Right atrium auricular region (tissue), 2 donors: ENCODE measurements at regions not wholly inside any gene's neighbourhood (a gene's known extent, or its start where the extent isn't known, plus 50 kb on each side); places are given as distances from the start of the nearest gene placed in this dataset.

Experiments
- DNase-seq: peaks from one replicate; pipeline ENCODE4 v3.0.0-alpha.2; 2019; ENCODE audit warnings: low spot score
- H3K27ac ChIP-seq, 2 donors: fragments of 200-600 bp; sonication (generic); 1 replicate in 1 of 2; 2 replicates in 1 of 2; pipeline ENCODE4 v1.5.1; 2016 to 2019
- H3K27me3 ChIP-seq, 2 donors: fragments of 200-600 bp; sonication (generic); one replicate each; pipeline versions ENCODE4 v1.5.1 to v1.6.0; 2017 to 2019
- H3K36me3 ChIP-seq: fragments of 200-600 bp; sonication (generic); one replicate; pipeline ENCODE4 v1.5.1; 2016
- H3K4me1 ChIP-seq, 2 donors: fragments of 200-600 bp; sonication (generic); one replicate each; pipeline versions ENCODE4 v1.5.1 to v1.6.0; 2017 to 2019
- H3K4me3 ChIP-seq, 2 donors: fragments of 200-600 bp; sonication (generic); 1 replicate in 1 of 2; 2 replicates in 1 of 2; pipeline ENCODE4 v1.5.1; 2017 to 2019; ENCODE audit warnings: mild to moderate bottlenecking in 1 of 2, moderate library complexity in 1 of 2
- H3K9me3 ChIP-seq, 2 donors: fragments of 200-600 bp; sonication (generic); one replicate each; pipeline ENCODE4 v1.5.1; 2019
- CTCF ChIP-seq, 2 donors: fragments of 200-600 bp; sonication (generic); IDR thresholded peaks; one replicate each; pipeline ENCODE4 v1.5.1; 2019; ENCODE audit warnings: antibody characterized with exemption in 2 of 2

GRCh38 chr6:84524636-84525035, 239.8 kb downstream of the TBX18 start:
- Histone ChIP-seq H3K27ac (no peak overlapping the region), H3K27me3 (no peaks in the 10 kb centered on the region), H3K9me3 (no peaks in the 10 kb centered on the region), H3K4me3 (no peak overlapping the region), H3K36me3 (no peaks in the 10 kb centered on the region), H3K4me1 (no peaks in the 10 kb centered on the region)
- DNase-seq: no peak
- TF ChIP-seq CTCF (IDR thresholded peaks at IDR 0.05): no peak

- Histone ChIP-seq H3K9me3 (no peaks in the 10 kb centered on the region), H3K4me3 (no peak overlapping the region), H3K4me1 (no peaks in the 10 kb centered on the region), H3K27ac (no peak overlapping the region), H3K36me3 (no peaks in the 10 kb centered on the region), H3K27me3 (no peaks in the 10 kb centered on the region)
- no peak for DNase-seq
- no peak for TF ChIP-seq CTCF (IDR thresholded peaks at IDR 0.05)
Measured at GRCh38 chr6:84522135-84522549, 242.3 kb downstream of the TBX18 start.

GRCh38 chr6:84521511-84521910, 242.9 kb downstream of the TBX18 start:
- Histone ChIP-seq H3K36me3 (no peaks in the 10 kb centered on the region), H3K9me3 (no peaks in the 10 kb centered on the region), H3K4me1 (no peaks in the 10 kb centered on the region), H3K27me3 (no peaks in the 10 kb centered on the region), H3K4me3 (no peak overlapping the region), H3K27ac (no peak overlapping the region)
- DNase-seq: no peak
- TF ChIP-seq CTCF (IDR thresholded peaks at IDR 0.05): no peak

GRCh38 chr6:84517741-84518530, 246.5 kb downstream of the TBX18 start:
- no peaks in the 10 kb centered on the region for H3K4me1 ChIP-seq
- no peaks in the 10 kb centered on the region for H3K27me3 ChIP-seq
- no peak for TF ChIP-seq CTCF (IDR thresholded peaks at IDR 0.05)
- H3K4me3 ChIP-seq: no peak overlapping the region
- H3K9me3 ChIP-seq: no peaks in the 10 kb centered on the region
- DNase-seq: no peak
- H3K36me3 ChIP-seq: no peaks in the 10 kb centered on the region
- no peak overlapping the region for H3K27ac ChIP-seq

- no peak for TF ChIP-seq CTCF (IDR thresholded peaks at IDR 0.05)
- Histone ChIP-seq H3K4me3 (no peak overlapping the region), H3K36me3 (no peaks in the 10 kb centered on the region), H3K4me1 (no peaks in the 10 kb centered on the region), H3K27ac (no peak overlapping the region), H3K9me3 (no peaks in the 10 kb centered on the region), H3K27me3 (no peaks in the 10 kb centered on the region)
- DNase-seq: no peak
Measured at GRCh38 chr6:84516154-84516553, 248.2 kb downstream of the TBX18 start.

- TF ChIP-seq CTCF (IDR thresholded peaks at IDR 0.05): no peak
- no peak for DNase-seq
- H3K27me3 ChIP-seq: no peaks in the 10 kb centered on the region
- H3K4me1 ChIP-seq: no peaks in the 10 kb centered on the region
- no peak overlapping the region for H3K4me3 ChIP-seq
- no peak overlapping the region for H3K27ac ChIP-seq
- no peaks in the 10 kb centered on the region for H3K36me3 ChIP-seq
- no peaks in the 10 kb centered on the region for H3K9me3 ChIP-seq
Measured at GRCh38 chr6:84515067-84515466, 249.3 kb downstream of the TBX18 start.
